ENCODE measurements at regions not wholly inside any gene's neighbourhood (a gene's known extent, or its start where the extent isn't known, plus 50 kb on each side); places are given as distances from the start of the nearest gene placed in this dataset.

- no peak for DNase-seq (ENCODE audit: low spot score)
Measured at GRCh38 chr1:2916706-2917105, 104.6 kb upstream of the ACTRT2 start.

GRCh38 chr1:2917284-2917683 is 104.0 kb upstream of the ACTRT2 start:
- DNase-seq (ENCODE audit: low spot score): no peak

- DNase-seq (ENCODE audit: low spot score): no peak
Measured at GRCh38 chr1:2918441-2918840, 102.8 kb upstream of the ACTRT2 start.

- DNase-seq (ENCODE audit: low spot score): no peak
Measured at GRCh38 chr1:2919841-2920240, 101.4 kb upstream of the ACTRT2 start.

GRCh38 chr1:2920421-2921015 is 100.7 kb upstream of the ACTRT2 start:
- no peak for DNase-seq (ENCODE audit: low spot score)

GRCh38 chr1:2921970-2922686 is 99.1 kb upstream of the ACTRT2 start:
- no peak for DNase-seq (ENCODE audit: low spot score)

GRCh38 chr1:2923351-2923750 is 97.9 kb upstream of the ACTRT2 start:
- no peak for DNase-seq (ENCODE audit: low spot score)

- no peak for DNase-seq (ENCODE audit: low spot score)
Measured at GRCh38 chr1:2925291-2925690, 96.0 kb upstream of the ACTRT2 start.

- no peak for DNase-seq (ENCODE audit: low spot score)
Measured at GRCh38 chr1:2925918-2926317, 95.3 kb upstream of the ACTRT2 start.

GRCh38 chr1:2926447-2927055 is 94.7 kb upstream of the ACTRT2 start:
- no peak for DNase-seq (ENCODE audit: low spot score)

- DNase-seq (ENCODE audit: low spot score): no peak
Measured at GRCh38 chr1:2927393-2928360, 93.6 kb upstream of the ACTRT2 start.

- DNase-seq (ENCODE audit: low spot score): no peak
Measured at GRCh38 chr1:2928366-2929325, 92.6 kb upstream of the ACTRT2 start.

- DNase-seq (ENCODE audit: low spot score): no peak
Measured at GRCh38 chr1:2929335-2929734, 91.9 kb upstream of the ACTRT2 start.

GRCh38 chr1:2930016-2930815 is 91.1 kb upstream of the ACTRT2 start:
- no peak for DNase-seq (ENCODE audit: low spot score)

- DNase-seq (ENCODE audit: low spot score): no peak
Measured at GRCh38 chr1:2930913-2931723, 90.1 kb upstream of the ACTRT2 start.

- DNase-seq (ENCODE audit: low spot score): no peak
Measured at GRCh38 chr1:2931724-2932401, 89.4 kb upstream of the ACTRT2 start.

- DNase-seq (ENCODE audit: low spot score): no peak
Measured at GRCh38 chr1:2932671-2933350, 88.5 kb upstream of the ACTRT2 start.

- no peak for DNase-seq (ENCODE audit: low spot score)
Measured at GRCh38 chr1:2933431-2934155, 87.7 kb upstream of the ACTRT2 start.

Data from hepatic stellate cell (primary cell).